ENCODE measurements at regions not wholly inside any gene's neighbourhood (a gene's known extent, or its start where the extent isn't known, plus 50 kb on each side); places are given as distances from the start of the nearest gene placed in this dataset.

- no peak for DNase-seq
- no peak for ATAC-seq
- intact Hi-C loops (cut with micrococcal nuclease): no loop called here
These were observed 334.2 kb upstream of the RSPO3 start for GRCh38 chr6:126784161-126784790.

- intact Hi-C loops (cut with micrococcal nuclease): no loop called here
- ATAC-seq (no peak), DNase-seq (no peak)
These were observed 332.2 kb upstream of the RSPO3 start for GRCh38 chr6:126786262-126786661.

DNA sequence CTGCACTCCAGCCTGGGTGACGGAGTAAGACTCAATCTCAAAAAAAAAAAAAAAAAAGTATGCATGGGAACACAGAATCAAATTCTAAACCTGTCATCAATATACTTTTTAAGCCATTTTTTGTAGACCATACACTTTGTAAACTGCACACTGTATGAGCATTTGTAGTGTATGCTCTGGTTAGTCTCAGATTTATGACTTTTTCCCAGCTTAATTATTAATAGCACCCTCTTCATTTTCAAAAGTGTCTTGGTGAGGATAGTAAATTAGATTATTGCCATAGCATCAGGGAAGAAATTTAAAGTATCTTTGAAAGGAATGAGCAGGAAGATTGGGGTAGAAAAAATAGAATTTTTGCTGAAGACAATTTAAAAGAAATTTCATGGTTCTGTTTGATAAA lies 330.8 kb upstream of the RSPO3 start:
- no peak for ATAC-seq
- intact Hi-C loops (cut with micrococcal nuclease): no loop called here
- DNase-seq: no peak

DNA sequence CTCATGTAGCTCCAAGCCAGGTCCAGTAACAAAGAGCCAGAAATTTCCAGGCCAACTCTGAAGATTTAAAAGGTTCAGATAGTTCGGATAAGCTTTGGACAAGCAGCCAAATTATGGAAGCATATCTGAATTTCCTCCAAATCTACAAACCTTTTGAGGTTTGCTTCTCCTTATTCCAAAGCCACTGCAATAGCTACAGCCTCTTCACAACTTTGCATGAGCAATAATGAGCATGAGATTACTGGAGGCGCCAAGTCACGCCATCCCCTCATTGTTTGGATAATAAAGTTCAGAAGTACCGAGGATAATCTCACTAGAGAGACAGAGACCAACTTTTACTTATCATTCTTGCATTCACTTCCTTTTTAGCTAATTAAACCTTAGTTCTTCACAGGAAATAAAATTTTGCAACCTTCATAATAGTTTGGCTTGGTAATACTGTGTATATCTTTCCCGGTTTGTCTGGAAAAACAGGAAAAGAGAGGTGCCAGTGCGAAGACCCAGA lies 329.6 kb upstream of the RSPO3 start:
- DNase-seq: no peak
- ATAC-seq: no peak
- intact Hi-C loops (cut with micrococcal nuclease): no loop called here

DNA sequence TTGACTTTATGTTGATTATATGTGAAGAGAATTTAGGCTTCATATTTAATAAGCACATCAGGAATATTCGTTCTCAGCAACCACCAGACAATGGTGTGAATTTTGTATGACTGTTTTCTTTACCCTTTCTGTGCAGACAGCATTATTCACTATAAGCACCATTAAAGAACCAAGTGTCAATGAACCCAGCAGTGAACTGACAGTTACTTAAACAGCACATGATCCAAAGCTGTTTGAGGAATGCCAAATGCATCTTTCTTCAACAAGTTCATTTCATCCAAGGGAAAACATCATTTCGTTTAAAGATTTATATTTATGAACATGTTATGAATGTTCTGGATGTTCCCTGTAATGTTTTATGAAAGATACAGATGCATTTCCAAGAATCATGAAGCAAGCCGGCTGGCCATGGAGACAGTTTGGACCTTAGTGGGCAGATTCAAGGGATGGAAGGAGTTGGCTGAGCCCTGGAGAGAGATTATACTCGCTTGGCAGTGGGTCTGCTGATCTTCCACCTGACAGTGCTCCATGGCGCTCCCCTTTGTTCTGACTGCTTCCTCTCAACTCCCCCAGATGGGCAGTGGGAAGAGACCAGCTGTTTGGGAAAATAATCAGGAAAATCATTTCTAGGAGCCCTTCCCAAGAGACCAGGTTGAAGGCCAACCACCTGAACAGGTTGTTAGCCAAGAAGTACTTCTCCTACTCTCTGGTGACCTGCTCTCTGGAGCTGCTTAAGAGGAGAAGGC lies 326.0 kb upstream of the RSPO3 start:
- DNase-seq: no peak
- no peak for ATAC-seq
- intact Hi-C loops (cut with micrococcal nuclease): no loop called here

- no peak for ATAC-seq
- no peak for DNase-seq
- intact Hi-C loops (cut with micrococcal nuclease): no loop called here
These were observed 323.3 kb upstream of the RSPO3 start for GRCh38 chr6:126795161-126795560.

DNA sequence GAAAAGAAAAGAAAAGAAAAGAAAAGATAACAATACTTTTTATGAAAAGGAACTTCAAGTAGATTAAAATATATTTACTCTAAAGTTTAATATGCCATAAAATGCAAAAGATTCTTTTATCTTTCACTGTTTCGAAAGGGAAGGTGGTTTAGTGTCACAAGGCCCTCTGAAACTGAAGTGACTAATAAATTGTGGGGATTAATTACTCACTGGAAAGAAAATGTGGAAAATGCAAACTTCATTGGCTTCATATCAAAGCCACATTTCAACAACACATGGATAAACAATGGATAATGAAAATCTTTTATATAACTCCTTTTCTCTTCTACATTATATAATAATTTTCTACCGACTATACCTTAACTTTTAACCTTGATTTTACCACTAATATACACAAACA lies 320.5 kb upstream of the RSPO3 start:
- ATAC-seq (no peak), DNase-seq (no peak)
- intact Hi-C loops (cut with micrococcal nuclease): no loop called here

- no peak for DNase-seq
- intact Hi-C loops (cut with micrococcal nuclease): no loop called here
- ATAC-seq: no peak
These were observed 314.7 kb upstream of the RSPO3 start for GRCh38 chr6:126803769-126804168.

DNA sequence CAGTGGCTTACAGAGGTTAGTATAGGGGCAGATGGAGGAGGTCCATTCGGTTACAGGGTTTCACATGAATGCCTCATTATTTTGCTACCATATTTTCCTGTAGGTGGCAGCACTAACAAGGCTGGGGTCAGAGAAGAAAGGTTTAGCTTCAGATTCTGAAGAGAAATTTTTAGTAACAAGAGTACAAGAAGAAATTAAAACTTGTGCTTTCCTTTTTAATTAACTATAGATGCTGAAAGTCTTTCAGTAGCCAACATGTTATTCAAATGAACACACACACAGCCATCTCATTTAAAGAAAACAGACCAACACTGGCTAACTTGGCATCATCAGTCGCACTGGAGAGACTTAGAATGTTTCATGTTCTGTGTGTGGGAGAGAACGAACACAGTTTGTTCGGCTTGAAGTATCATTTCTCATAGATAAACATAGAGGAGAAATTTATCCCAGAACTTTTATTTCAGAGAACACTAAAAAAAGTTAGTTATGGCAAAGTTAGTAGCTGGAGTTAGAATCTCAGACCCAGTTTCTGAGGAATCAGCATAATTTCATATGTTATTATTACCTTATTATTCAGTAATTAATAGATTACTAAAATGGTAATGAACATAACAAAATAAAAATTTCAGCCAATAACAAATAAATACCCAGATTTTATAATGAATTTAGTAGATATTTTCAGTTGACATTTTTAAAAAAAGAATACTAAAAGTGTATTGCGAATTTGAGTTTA lies 314.0 kb upstream of the RSPO3 start:
- ATAC-seq (peak; percentile 52), DNase-seq (no peak)
- intact Hi-C loops (cut with micrococcal nuclease): no loop called here

GRCh38 chr6:126805861-126806260 lies 312.6 kb upstream of the RSPO3 start:
- ATAC-seq (no peak), DNase-seq (no peak)
- intact Hi-C loops (cut with micrococcal nuclease): no loop called here

- DNase-seq (no peak), ATAC-seq (no peak)
- intact Hi-C loops (cut with micrococcal nuclease): no loop called here
These were observed 310.6 kb upstream of the RSPO3 start for GRCh38 chr6:126807876-126808275.

GRCh38 chr6:126811321-126811720 lies 307.1 kb upstream of the RSPO3 start:
- ATAC-seq (peak; percentile 51), DNase-seq (no peak)
- intact Hi-C loops (cut with micrococcal nuclease): no loop called here

DNA sequence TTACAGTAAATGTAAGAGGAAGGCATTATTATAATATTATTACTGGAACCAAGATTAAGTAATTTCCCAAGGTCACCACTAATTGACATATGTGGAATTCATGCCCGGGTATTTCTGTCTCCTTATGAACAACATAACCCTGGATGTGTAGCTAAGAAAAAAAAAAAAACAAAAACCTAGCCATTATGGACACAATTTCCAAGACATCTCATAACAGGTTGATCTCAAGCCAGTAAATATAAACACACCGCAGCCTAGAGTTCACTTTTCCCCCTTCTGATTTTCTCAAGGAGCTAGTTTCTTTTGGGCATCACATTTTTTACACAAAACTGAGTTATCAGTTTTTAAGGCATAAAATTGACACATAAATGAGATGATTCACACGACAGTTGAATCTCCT lies 306.5 kb upstream of the RSPO3 start:
- intact Hi-C loops (cut with micrococcal nuclease): no loop called here
- ATAC-seq: no peak
- DNase-seq: no peak

DNA sequence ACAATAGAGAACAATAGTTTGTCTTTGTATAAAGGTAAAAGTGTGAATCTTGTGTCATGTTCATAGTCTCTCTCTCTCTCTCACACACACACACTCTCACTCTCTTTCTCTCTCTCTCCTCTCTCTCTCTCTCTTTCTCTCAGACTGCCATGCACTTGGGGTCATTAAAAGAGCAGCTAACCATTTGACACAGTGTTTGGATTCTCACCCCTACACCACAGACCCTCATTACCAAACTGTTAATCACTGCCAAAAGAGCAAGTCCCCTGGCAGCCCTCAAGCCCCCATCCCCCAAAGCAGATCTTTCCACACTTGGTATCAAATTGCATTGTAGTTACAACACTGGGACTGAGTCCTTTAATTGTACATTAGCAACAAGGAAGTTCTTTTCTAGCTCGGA lies 305.8 kb upstream of the RSPO3 start:
- intact Hi-C loops (cut with micrococcal nuclease): no loop called here
- DNase-seq: no peak
- no peak for ATAC-seq

- intact Hi-C loops (cut with micrococcal nuclease): no loop called here
- no peak for DNase-seq
- ATAC-seq: no peak
These were observed 297.8 kb upstream of the RSPO3 start for GRCh38 chr6:126820634-126821033.

GRCh38 chr6:126821706-126822105 lies 296.8 kb upstream of the RSPO3 start:
- ATAC-seq: no peak
- intact Hi-C loops (cut with micrococcal nuclease): no loop called here

GRCh38 chr6:126824226-126824625 lies 294.2 kb upstream of the RSPO3 start:
- ATAC-seq (no peak), DNase-seq (no peak)
- intact Hi-C loops (cut with micrococcal nuclease): no loop called here

More at GRCh38 chr6:126821706-126822105, 296.8 kb upstream of the RSPO3 start:
- no peak for DNase-seq

GRCh38 chr6:126824815-126825214 lies 293.7 kb upstream of the RSPO3 start:
- ATAC-seq (no peak), DNase-seq (no peak)
- intact Hi-C loops (cut with micrococcal nuclease): no loop called here

DNA sequence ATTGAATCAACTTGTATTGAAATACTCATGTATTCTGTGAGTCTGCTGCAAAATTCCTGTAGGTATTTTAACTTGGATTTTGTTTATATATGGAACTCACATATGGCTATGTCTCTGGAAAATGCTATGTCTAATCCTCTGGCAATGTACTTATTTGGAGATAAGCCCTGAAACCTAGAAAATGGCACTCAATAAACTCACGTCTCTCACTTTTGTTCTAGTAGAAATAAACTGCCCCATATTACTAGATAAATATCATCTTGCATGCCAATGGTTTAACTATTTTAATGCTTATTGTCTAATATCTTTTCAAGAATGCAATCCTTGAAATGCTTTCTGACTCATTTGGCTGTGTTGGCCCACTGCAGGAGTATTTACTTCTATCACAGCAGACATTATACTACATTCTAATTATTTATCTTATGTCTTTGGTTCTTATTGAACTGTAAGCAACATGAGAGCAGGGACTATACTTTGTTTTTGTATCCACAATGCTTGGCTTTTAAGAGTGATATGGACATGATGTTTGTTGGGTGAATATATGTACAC lies 292.2 kb upstream of the RSPO3 start:
- ATAC-seq (no peak), DNase-seq (no peak)
- intact Hi-C loops (cut with micrococcal nuclease): no loop called here

DNA sequence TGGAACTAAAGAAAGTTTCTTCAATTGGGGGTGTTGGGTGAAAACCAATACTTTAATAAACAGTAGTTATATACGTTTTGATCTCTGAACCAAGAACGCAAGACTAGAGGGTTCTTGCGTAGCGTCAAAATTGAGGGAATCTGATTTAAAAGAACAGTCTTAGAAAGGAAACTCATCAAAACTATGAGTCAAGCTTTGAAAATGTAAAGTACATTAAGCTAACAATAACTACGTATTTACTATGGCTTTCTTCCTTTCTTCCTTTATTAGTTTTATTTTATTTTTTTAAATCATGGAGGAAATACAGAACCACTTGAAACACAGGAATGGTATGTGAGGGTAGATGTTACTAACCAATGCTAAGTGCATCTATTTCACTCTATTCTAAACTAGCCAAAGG lies 287.0 kb upstream of the RSPO3 start:
- no peak for ATAC-seq
- intact Hi-C loops (cut with micrococcal nuclease): no loop called here
- no peak for DNase-seq
